ENCODE measurements at regions not wholly inside any gene's neighbourhood (a gene's known extent, or its start where the extent isn't known, plus 50 kb on each side); places are given as distances from the start of the nearest gene placed in this dataset.
A peak's percentile ranks its signal among the peaks of the same experiment; 100 is the strongest.

- DNase-seq: no peak
Observed at GRCh38 chr14:71203306-71203705, 296.0 kb downstream of the PCNX1 start.

GRCh38 chr14:71204231-71204630 is 297.0 kb downstream of the PCNX1 start:
- DNase-seq: no peak

- DNase-seq: no peak
Observed at GRCh38 chr14:71204768-71205167, 297.5 kb downstream of the PCNX1 start.

- no peak for DNase-seq
Observed at GRCh38 chr14:71206123-71206522, 298.9 kb downstream of the PCNX1 start.

- no peak for DNase-seq
Observed at GRCh38 chr14:71206766-71207371, 299.6 kb downstream of the PCNX1 start.

GRCh38 chr14:71208702-71209357 is 301.6 kb downstream of the PCNX1 start:
- no peak for DNase-seq

- no peak for DNase-seq
Observed at GRCh38 chr14:71209888-71210287, 302.6 kb downstream of the PCNX1 start.

GRCh38 chr14:71212093-71212492 is 304.8 kb downstream of the PCNX1 start:
- DNase-seq: no peak

GRCh38 chr14:71212683-71213107 is 305.4 kb downstream of the PCNX1 start:
- DNase-seq: no peak

- no peak for DNase-seq
Observed at GRCh38 chr14:71214241-71214640, 307.0 kb downstream of the PCNX1 start.

- no peak for DNase-seq
Observed at GRCh38 chr14:71220462-71220861, 313.2 kb downstream of the PCNX1 start.

GRCh38 chr14:71221119-71221518 is 313.9 kb downstream of the PCNX1 start:
- no peak for DNase-seq

GRCh38 chr14:71225113-71225512 is 317.9 kb downstream of the PCNX1 start:
- no peak for DNase-seq

GRCh38 chr14:71228711-71229110 is 321.5 kb downstream of the PCNX1 start:
- no peak for DNase-seq

- DNase-seq: no peak
Observed at GRCh38 chr14:71229875-71230274, 322.6 kb downstream of the PCNX1 start.

GRCh38 chr14:71230897-71231296 is 323.6 kb downstream of the PCNX1 start:
- DNase-seq: no peak

- no peak for DNase-seq
Observed at GRCh38 chr14:71231521-71232393, 324.5 kb downstream of the PCNX1 start.

GRCh38 chr14:71232506-71232905 is 325.2 kb downstream of the PCNX1 start:
- no peak for DNase-seq

GRCh38 chr14:71235875-71236274 is 328.6 kb downstream of the PCNX1 start:
- DNase-seq: peak; percentile 49

- no peak for DNase-seq
Observed at GRCh38 chr14:71236487-71236886, 329.2 kb downstream of the PCNX1 start.

- no peak for DNase-seq
Observed at GRCh38 chr14:71237556-71237955, 330.3 kb downstream of the PCNX1 start.

GRCh38 chr14:71238835-71239234 is 331.6 kb downstream of the PCNX1 start:
- no peak for DNase-seq

- no peak for DNase-seq
Observed at GRCh38 chr14:71240171-71240570, 332.9 kb downstream of the PCNX1 start.
